ENCODE measurements at regions not wholly inside any gene's neighbourhood (a gene's known extent, or its start where the extent isn't known, plus 50 kb on each side); places are given as distances from the start of the nearest gene placed in this dataset.

- Histone ChIP-seq H3K36me3 (ENCODE audit: control insufficient read depth in 2 of 3, insufficient read depth in 3 of 3, low read length in 3 of 3) (no peaks in the 10 kb centered on the region), H3K4me3 (ENCODE audit: low read length in 3 of 3) (no peak overlapping the region), H3K27ac (ENCODE audit: low read depth in 2 of 2, low read length in 2 of 2) (no peak overlapping the region), H3K9me3 (ENCODE audit: control insufficient read depth in 2 of 3, insufficient read depth in 1 of 3, low read length in 3 of 3) (no peaks in the 10 kb centered on the region), H3K4me1 (ENCODE audit: control insufficient read depth in 2 of 3, insufficient read depth in 2 of 3, low read depth in 1 of 3, low read length in 3 of 3) (no peaks in the 10 kb centered on the region), H3K27me3 (ENCODE audit: control insufficient read depth, insufficient read depth, low read length) (no peaks in the 10 kb centered on the region), H3K9ac (ENCODE audit: low read length in 3 of 3) (no peak overlapping the region)
- no peak for DNase-seq
- TF ChIP-seq CTCF (IDR thresholded peaks at IDR 0.05; ENCODE audit: borderline replicate concordance, extremely low read depth, insufficient read depth), result no peak
- intact Hi-C loops (cut with DNase I), result no loop called here
- no peak for FAIRE-seq
Observed at GRCh38 chr18:75120521-75120920, 88.4 kb downstream of the PTGR3 start.

DNA sequence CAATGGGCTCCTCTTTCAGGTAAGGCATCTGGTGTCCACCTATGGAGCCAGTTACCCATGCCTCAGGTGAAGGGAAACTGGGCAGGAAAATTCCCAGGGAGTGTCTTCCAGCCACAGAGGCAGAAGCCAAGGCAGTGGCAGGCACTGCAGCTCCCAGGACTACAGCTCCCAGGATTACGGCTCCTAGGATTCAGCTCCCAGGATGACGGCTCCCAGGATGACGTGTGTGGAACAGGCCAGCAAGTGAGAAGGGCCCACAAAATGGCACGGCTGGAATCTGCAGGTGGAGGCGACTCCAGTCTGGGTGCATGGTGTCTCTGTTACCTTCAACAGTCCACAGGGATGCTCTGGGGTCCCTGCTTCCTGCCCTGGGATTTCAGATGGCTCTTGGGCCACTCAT lies 92.1 kb downstream of the PTGR3 start:
- no peak for TF ChIP-seq CTCF (IDR thresholded peaks at IDR 0.05; ENCODE audit: borderline replicate concordance, extremely low read depth, insufficient read depth)
- Histone ChIP-seq H3K27ac (ENCODE audit: low read depth in 2 of 2, low read length in 2 of 2) (no peak overlapping the region), H3K9ac (ENCODE audit: low read length in 3 of 3) (no peak overlapping the region), H3K36me3 (ENCODE audit: control insufficient read depth in 2 of 3, insufficient read depth in 3 of 3, low read length in 3 of 3) (no peaks in the 10 kb centered on the region), H3K27me3 (ENCODE audit: control insufficient read depth, insufficient read depth, low read length) (no peaks in the 10 kb centered on the region), H3K4me3 (ENCODE audit: low read length in 3 of 3) (no peak overlapping the region), H3K9me3 (ENCODE audit: control insufficient read depth in 2 of 3, insufficient read depth in 1 of 3, low read length in 3 of 3) (no peaks in the 10 kb centered on the region), H3K4me1 (ENCODE audit: control insufficient read depth in 2 of 3, insufficient read depth in 2 of 3, low read depth in 1 of 3, low read length in 3 of 3) (no peaks in the 10 kb centered on the region)
- intact Hi-C loops (cut with DNase I), result no loop called here
- FAIRE-seq (no peak), DNase-seq (no peak)

- no peak overlapping the region for H3K4me3 ChIP-seq (ENCODE audit: low read length in 3 of 3)
- H3K4me1 ChIP-seq (ENCODE audit: control insufficient read depth in 2 of 3, insufficient read depth in 2 of 3, low read depth in 1 of 3, low read length in 3 of 3), result no peaks in the 10 kb centered on the region
- no peaks in the 10 kb centered on the region for H3K27me3 ChIP-seq (ENCODE audit: control insufficient read depth, insufficient read depth, low read length)
- intact Hi-C loops (cut with DNase I), result no loop called here
- H3K9ac ChIP-seq (ENCODE audit: low read length in 3 of 3), result no peak overlapping the region
- DNase-seq (no peak), FAIRE-seq (no peak)
- no peak overlapping the region for H3K27ac ChIP-seq (ENCODE audit: low read depth in 2 of 2, low read length in 2 of 2)
- no peaks in the 10 kb centered on the region for H3K9me3 ChIP-seq (ENCODE audit: control insufficient read depth in 2 of 3, insufficient read depth in 1 of 3, low read length in 3 of 3)
- no peaks in the 10 kb centered on the region for H3K36me3 ChIP-seq (ENCODE audit: control insufficient read depth in 2 of 3, insufficient read depth in 3 of 3, low read length in 3 of 3)
- TF ChIP-seq CTCF (IDR thresholded peaks at IDR 0.05; ENCODE audit: borderline replicate concordance, extremely low read depth, insufficient read depth), result no peak
Observed at GRCh38 chr18:75116165-75116564, 92.8 kb downstream of the PTGR3 start.

GRCh38 chr18:75115514-75115913 lies 93.4 kb downstream of the PTGR3 start:
- no peak overlapping the region for H3K9ac ChIP-seq (ENCODE audit: low read length in 3 of 3)
- intact Hi-C loops (cut with DNase I), result no loop called here
- TF ChIP-seq CTCF (IDR thresholded peaks at IDR 0.05; ENCODE audit: borderline replicate concordance, extremely low read depth, insufficient read depth), result no peak
- H3K9me3 ChIP-seq (ENCODE audit: control insufficient read depth in 2 of 3, insufficient read depth in 1 of 3, low read length in 3 of 3), result no peaks in the 10 kb centered on the region
- no peak overlapping the region for H3K4me3 ChIP-seq (ENCODE audit: low read length in 3 of 3)
- no peak for DNase-seq
- FAIRE-seq, result no peak
- H3K4me1 ChIP-seq (ENCODE audit: control insufficient read depth in 2 of 3, insufficient read depth in 2 of 3, low read depth in 1 of 3, low read length in 3 of 3), result no peaks in the 10 kb centered on the region
- H3K36me3 ChIP-seq (ENCODE audit: control insufficient read depth in 2 of 3, insufficient read depth in 3 of 3, low read length in 3 of 3), result no peaks in the 10 kb centered on the region
- no peaks in the 10 kb centered on the region for H3K27me3 ChIP-seq (ENCODE audit: control insufficient read depth, insufficient read depth, low read length)
- H3K27ac ChIP-seq (ENCODE audit: low read depth in 2 of 2, low read length in 2 of 2), result no peak overlapping the region

All from kidney (tissue), 13 donors.